Chondrocyte (in vitro differentiated cells): ENCODE measurements at regions not wholly inside any gene's neighbourhood (a gene's known extent, or its start where the extent isn't known, plus 50 kb on each side); places are given as distances from the start of the nearest gene placed in this dataset.

Experiments used
- DNase-seq: peaks from one replicate; pipeline ENCODE4 v3.0.0; 2021; ENCODE audit warnings: mixed read lengths, low spot score
- H3K27ac Mint-ChIP-seq: one replicate; pipeline ENCODE4 v1.8.0; 2021; ENCODE audit warnings: mild to moderate bottlenecking, moderate library complexity, mixed read lengths; ENCODE audit not compliant: unreplicated experiment
- H3K27me3 Mint-ChIP-seq: 2 replicates; pipeline ENCODE4 v1.8.0; 2021; ENCODE audit warnings: low read depth, mixed read lengths
- H3K36me3 Mint-ChIP-seq: 2 replicates; pipeline ENCODE4 v1.8.0; 2021; ENCODE audit warnings: low read depth, mixed read lengths
- H3K4me1 Mint-ChIP-seq: 2 replicates; pipeline ENCODE4 v1.8.0; 2021; ENCODE audit warnings: low read depth, mild to moderate bottlenecking, mixed read lengths
- H3K4me3 Mint-ChIP-seq: one replicate; pipeline ENCODE4 v1.8.0; 2021; ENCODE audit warnings: mild to moderate bottlenecking, moderate library complexity, mixed read lengths; ENCODE audit not compliant: unreplicated experiment
- H3K9me3 Mint-ChIP-seq: 2 replicates; pipeline ENCODE4 v1.8.0; 2021; ENCODE audit warnings: low read depth, mixed read lengths
- TF ChIP-seq, protein P1 (sequence below): fragments of 200-600 bp; sonication (generic); IDR thresholded peaks from 2 replicates; pipeline ENCODE4 v1.5.0; 2021; ENCODE audit warnings: antibody characterized with exemption, mild to moderate bottlenecking, moderate library complexity

DNA sequence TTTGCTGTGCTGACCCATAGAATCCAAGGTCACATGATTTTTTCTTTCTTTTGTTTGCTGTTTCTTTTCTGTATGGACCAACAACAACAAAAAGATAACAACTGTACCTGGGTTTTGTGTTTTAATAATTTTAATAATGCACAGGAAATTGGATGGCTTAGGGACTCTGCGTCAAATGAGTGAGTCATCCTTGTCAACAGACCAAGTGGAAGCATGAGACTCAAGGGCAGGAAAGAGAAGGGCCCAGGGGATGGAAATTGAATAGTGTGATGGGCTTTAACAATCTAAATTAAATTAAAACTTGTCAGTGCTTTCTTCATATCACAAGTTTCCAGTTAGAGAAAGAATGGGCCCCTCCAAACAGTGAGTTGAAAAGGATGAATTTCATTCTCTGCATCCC is 413.0 kb downstream of the PREX1 start:
- no peak for DNase-seq
- Mint-ChIP-seq H3K4me3 (no peak overlapping the region), H3K9me3 (no peaks in the 10 kb centered on the region), H3K4me1 (no peaks in the 10 kb centered on the region), H3K27me3 (peaks cover 32% of the 10 kb centered on the region), H3K36me3 (no peaks in the 10 kb centered on the region), H3K27ac (no peak overlapping the region)
- TF ChIP-seq, protein P1, sequence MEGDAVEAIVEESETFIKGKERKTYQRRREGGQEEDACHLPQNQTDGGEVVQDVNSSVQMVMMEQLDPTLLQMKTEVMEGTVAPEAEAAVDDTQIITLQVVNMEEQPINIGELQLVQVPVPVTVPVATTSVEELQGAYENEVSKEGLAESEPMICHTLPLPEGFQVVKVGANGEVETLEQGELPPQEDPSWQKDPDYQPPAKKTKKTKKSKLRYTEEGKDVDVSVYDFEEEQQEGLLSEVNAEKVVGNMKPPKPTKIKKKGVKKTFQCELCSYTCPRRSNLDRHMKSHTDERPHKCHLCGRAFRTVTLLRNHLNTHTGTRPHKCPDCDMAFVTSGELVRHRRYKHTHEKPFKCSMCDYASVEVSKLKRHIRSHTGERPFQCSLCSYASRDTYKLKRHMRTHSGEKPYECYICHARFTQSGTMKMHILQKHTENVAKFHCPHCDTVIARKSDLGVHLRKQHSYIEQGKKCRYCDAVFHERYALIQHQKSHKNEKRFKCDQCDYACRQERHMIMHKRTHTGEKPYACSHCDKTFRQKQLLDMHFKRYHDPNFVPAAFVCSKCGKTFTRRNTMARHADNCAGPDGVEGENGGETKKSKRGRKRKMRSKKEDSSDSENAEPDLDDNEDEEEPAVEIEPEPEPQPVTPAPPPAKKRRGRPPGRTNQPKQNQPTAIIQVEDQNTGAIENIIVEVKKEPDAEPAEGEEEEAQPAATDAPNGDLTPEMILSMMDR, result no peak

DNA sequence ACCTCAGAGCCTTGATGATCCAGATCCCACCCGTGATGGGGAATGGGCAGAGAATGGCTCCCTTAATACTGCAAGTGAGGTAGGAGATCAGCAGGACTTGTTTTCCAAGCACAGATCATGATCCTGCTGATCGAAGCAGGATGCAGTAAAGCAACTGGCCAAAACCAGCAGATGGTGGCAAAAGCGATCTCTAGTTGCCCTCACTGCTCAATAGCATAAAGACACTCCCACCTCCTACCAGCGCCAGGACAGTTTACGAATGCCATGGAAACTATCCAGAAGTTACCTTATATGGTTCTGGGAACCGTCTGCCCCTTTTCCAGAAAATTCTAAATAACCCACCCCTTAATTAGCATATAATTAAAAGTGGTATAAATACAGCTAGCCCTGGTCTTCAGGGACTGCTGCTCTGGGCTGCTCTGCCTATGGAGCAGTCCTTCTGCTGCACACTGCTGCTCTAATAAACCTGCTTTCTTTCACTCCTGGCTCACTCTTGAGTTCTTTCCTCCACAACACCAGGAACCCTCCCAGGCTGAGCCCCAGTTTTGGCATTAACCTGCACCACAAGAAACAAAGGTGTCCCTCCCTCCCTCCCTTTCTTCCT is 415.8 kb downstream of the PREX1 start:
- no peak for DNase-seq
- H3K9me3 Mint-ChIP-seq, result no peaks in the 10 kb centered on the region
- H3K4me1 Mint-ChIP-seq, result no peaks in the 10 kb centered on the region
- peaks cover 46% of the 10 kb centered on the region for H3K27me3 Mint-ChIP-seq
- no peak overlapping the region for H3K4me3 Mint-ChIP-seq
- H3K27ac Mint-ChIP-seq, result no peak overlapping the region
- TF ChIP-seq, protein P1, result no peak
- no peaks in the 10 kb centered on the region for H3K36me3 Mint-ChIP-seq

DNA sequence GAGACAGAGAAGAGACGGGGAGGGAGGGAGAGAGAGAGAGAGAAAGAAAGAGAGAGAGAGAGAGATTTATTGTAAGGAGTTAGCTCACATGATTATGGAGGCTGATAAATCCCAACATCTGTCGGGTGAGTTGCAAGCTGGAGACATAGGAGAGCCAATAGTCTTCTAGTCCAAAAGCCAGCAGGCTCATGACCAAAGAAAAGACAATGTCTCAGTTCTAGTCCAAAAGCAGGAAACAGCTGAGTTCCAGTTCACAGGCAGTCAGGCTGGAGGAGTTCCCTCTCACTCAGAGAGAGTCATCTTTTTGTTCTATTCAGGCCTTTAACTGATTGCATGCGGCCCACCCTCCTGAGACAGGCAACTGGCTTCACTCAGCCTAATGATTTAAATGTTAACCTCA is 416.6 kb downstream of the PREX1 start:
- no peak overlapping the region for H3K4me3 Mint-ChIP-seq

DNA sequence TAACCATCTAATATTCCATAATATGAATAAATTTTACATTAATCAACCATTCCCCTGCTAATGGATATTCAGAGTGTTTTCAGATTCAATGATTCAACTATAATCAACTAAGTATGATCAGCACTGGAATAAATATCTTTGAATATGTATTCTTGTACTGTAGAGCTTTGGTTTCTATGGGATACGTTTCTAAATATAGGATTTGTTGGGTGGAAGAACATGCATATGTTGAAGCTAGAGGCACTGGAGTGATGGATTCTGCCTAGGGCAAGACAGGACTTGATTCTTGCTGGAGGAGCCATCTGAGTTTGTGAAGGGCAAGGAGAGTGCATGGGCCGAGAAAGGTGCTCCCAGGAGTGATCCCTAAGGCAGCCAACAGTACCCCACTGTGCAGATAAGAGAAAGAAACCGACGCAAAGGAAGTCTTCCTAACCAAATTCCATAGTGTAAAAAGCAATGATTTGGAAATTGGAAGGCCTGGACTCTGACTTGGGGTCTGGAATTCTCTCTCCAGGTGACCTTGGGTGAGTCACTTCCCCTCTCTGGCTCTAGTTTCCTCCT is 418.7 kb downstream of the PREX1 start:
- TF ChIP-seq, protein P1, result no peak
- Mint-ChIP-seq H3K27me3 (peaks cover 52% of the 10 kb centered on the region), H3K4me3 (no peak overlapping the region), H3K9me3 (no peaks in the 10 kb centered on the region), H3K27ac (no peak overlapping the region), H3K4me1 (no peaks in the 10 kb centered on the region), H3K36me3 (no peaks in the 10 kb centered on the region)
- DNase-seq, result no peak

More for the DNA sequence above, 416.6 kb downstream of the PREX1 start:
- H3K27me3 Mint-ChIP-seq, result peaks cover 48% of the 10 kb centered on the region
- H3K36me3 Mint-ChIP-seq, result no peaks in the 10 kb centered on the region
- no peaks in the 10 kb centered on the region for H3K9me3 Mint-ChIP-seq
- no peak for DNase-seq
- H3K27ac Mint-ChIP-seq, result no peak overlapping the region
- no peaks in the 10 kb centered on the region for H3K4me1 Mint-ChIP-seq
- TF ChIP-seq, protein P1, result no peak

DNA sequence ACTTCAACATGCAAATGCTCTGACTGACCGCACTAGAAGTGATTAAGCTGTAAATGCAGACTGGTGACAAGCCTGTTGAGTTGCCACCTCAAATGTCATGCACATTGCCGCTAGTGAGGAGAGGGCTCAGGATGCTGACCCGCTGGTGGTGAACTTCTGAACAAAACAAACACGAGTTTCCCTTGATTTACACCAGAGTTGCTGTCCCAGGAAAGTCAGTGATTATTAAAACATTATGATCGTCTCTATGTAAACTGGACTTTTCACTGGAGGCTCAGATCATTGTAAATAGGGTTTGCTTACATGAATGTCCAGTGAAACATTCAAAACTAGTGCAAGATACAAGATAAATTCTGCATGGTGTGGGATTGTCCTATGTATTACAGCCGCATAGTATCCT is 420.1 kb downstream of the PREX1 start:
- Mint-ChIP-seq H3K4me3 (no peak overlapping the region), H3K27me3 (peaks cover 50% of the 10 kb centered on the region), H3K9me3 (no peaks in the 10 kb centered on the region), H3K4me1 (no peaks in the 10 kb centered on the region), H3K36me3 (no peaks in the 10 kb centered on the region), H3K27ac (no peak overlapping the region)
- TF ChIP-seq, protein P1, result no peak
- no peak for DNase-seq
